ENCODE measurements at regions not wholly inside any gene's neighbourhood (a gene's known extent, or its start where the extent isn't known, plus 50 kb on each side); places are given as distances from the start of the nearest gene placed in this dataset.
A peak's percentile ranks its signal among the peaks of the same experiment; 100 is the strongest.

GRCh38 chr2:45134726-45135125 is 125.5 kb upstream of the SIX2 start:
- intact Hi-C loops (cut with micrococcal nuclease) = no loop called here
- Histone ChIP-seq H3K27ac (replicated peaks) (no peak overlapping the region), H3K4me1 (no peaks in the 10 kb centered on the region), H3K36me3 (no peaks in the 10 kb centered on the region), H3K4me3 (no peak overlapping the region), H3K27me3 (ENCODE audit: low read depth) (peaks cover 6% of the 10 kb centered on the region), H3K9me3 (replicated peaks) (no peaks in the 10 kb centered on the region)
- no peak for TF ChIP-seq CTCF (IDR thresholded peaks at IDR 0.05; ENCODE audit: borderline replicate concordance)
- no peak for DNase-seq

GRCh38 chr2:45134014-45134413 is 124.8 kb upstream of the SIX2 start:
- Histone ChIP-seq H3K9me3 (replicated peaks) (no peaks in the 10 kb centered on the region), H3K4me1 (no peaks in the 10 kb centered on the region), H3K4me3 (no peak overlapping the region), H3K36me3 (no peaks in the 10 kb centered on the region), H3K27me3 (ENCODE audit: low read depth) (peaks cover 6% of the 10 kb centered on the region), H3K27ac (replicated peaks) (no peak overlapping the region)
- intact Hi-C loops (cut with micrococcal nuclease) = no loop called here
- TF ChIP-seq CTCF (IDR thresholded peaks at IDR 0.05; ENCODE audit: borderline replicate concordance) = no peak
- DNase-seq = no peak

GRCh38 chr2:45132551-45132950 is 123.3 kb upstream of the SIX2 start:
- no peak for TF ChIP-seq CTCF (IDR thresholded peaks at IDR 0.05; ENCODE audit: borderline replicate concordance)
- peaks cover 6% of the 10 kb centered on the region for H3K27me3 ChIP-seq (ENCODE audit: low read depth)
- no peaks in the 10 kb centered on the region for H3K9me3 ChIP-seq (replicated peaks)
- no peak overlapping the region for H3K27ac ChIP-seq (replicated peaks)
- intact Hi-C loops (cut with micrococcal nuclease) = no loop called here
- DNase-seq = no peak
- H3K4me3 ChIP-seq = no peak overlapping the region
- H3K4me1 ChIP-seq = no peaks in the 10 kb centered on the region
- no peaks in the 10 kb centered on the region for H3K36me3 ChIP-seq

- intact Hi-C loops (cut with micrococcal nuclease) = no loop called here
- H3K9me3 ChIP-seq (replicated peaks) = no peaks in the 10 kb centered on the region
- no peak for DNase-seq
- no peaks in the 10 kb centered on the region for H3K4me1 ChIP-seq
- no peaks in the 10 kb centered on the region for H3K36me3 ChIP-seq
- H3K4me3 ChIP-seq = no peak overlapping the region
- TF ChIP-seq CTCF (IDR thresholded peaks at IDR 0.05; ENCODE audit: borderline replicate concordance) = no peak
- H3K27ac ChIP-seq (replicated peaks) = no peak overlapping the region
- peaks cover 14% of the 10 kb centered on the region for H3K27me3 ChIP-seq (ENCODE audit: low read depth)
These were observed 122.3 kb upstream of the SIX2 start for GRCh38 chr2:45131587-45131986.

DNA sequence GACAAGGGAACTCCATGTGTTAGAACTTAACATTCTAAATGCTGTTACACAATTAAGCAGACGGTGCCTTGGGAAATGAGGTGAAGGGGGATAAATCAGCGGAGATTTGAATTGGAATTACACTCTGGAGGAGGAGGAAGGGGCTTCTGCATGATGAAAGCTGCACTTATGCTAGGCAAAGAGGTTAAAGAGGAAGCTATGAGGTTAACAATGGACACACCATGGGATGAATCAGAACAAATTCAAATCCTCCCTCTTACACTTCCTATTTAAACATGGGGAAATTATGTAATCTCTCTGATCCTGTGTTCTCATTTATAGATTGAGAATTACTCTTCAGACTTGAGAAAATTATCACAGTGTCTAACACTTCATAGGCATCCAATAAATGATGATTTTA is 121.5 kb upstream of the SIX2 start:
- TF ChIP-seq CTCF (IDR thresholded peaks at IDR 0.05; ENCODE audit: borderline replicate concordance) = no peak
- H3K27me3 ChIP-seq (ENCODE audit: low read depth) = peaks cover 10% of the 10 kb centered on the region
- no peaks in the 10 kb centered on the region for H3K36me3 ChIP-seq
- intact Hi-C loops (cut with micrococcal nuclease) = no loop called here
- H3K27ac ChIP-seq (replicated peaks) = no peak overlapping the region
- no peaks in the 10 kb centered on the region for H3K4me1 ChIP-seq
- no peak overlapping the region for H3K4me3 ChIP-seq
- no peaks in the 10 kb centered on the region for H3K9me3 ChIP-seq (replicated peaks)
- no peak for DNase-seq

DNA sequence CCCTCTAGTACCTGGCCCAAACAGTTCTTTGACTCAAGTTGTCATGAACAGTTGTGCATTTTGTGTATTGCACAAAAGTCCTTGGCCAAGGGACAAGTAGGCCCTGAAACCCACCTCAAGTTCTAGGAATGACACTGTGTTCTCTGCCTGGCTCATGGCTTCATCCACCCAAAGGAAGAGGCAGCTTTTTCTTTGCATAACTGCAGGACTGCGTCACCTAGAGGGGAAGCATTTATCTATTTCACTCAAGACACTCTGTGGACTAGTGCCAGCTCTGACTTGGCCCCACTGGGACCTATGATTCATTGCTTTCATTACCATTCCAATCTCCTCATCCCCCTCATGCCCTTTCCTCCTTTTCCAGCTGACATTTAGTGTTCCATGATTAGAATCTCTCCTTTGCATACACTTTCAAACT is 119.3 kb upstream of the SIX2 start:
- Histone ChIP-seq H3K4me1 (no peaks in the 10 kb centered on the region), H3K9me3 (replicated peaks) (no peaks in the 10 kb centered on the region), H3K4me3 (no peak overlapping the region), H3K36me3 (no peaks in the 10 kb centered on the region), H3K27ac (replicated peaks) (no peak overlapping the region), H3K27me3 (ENCODE audit: low read depth) (peaks cover 10% of the 10 kb centered on the region)
- intact Hi-C loops (cut with micrococcal nuclease) = no loop called here
- peak; percentile 46 for DNase-seq
- no peak for TF ChIP-seq CTCF (IDR thresholded peaks at IDR 0.05; ENCODE audit: borderline replicate concordance)
